ENCODE measurements at regions not wholly inside any gene's neighbourhood (a gene's known extent, or its start where the extent isn't known, plus 50 kb on each side); places are given as distances from the start of the nearest gene placed in this dataset.
"Not testable (repeated sequence)": the region's sequence is repeated elsewhere in the genome, so short reads cannot be mapped to it uniquely, and the experiment has no call there.

DNA sequence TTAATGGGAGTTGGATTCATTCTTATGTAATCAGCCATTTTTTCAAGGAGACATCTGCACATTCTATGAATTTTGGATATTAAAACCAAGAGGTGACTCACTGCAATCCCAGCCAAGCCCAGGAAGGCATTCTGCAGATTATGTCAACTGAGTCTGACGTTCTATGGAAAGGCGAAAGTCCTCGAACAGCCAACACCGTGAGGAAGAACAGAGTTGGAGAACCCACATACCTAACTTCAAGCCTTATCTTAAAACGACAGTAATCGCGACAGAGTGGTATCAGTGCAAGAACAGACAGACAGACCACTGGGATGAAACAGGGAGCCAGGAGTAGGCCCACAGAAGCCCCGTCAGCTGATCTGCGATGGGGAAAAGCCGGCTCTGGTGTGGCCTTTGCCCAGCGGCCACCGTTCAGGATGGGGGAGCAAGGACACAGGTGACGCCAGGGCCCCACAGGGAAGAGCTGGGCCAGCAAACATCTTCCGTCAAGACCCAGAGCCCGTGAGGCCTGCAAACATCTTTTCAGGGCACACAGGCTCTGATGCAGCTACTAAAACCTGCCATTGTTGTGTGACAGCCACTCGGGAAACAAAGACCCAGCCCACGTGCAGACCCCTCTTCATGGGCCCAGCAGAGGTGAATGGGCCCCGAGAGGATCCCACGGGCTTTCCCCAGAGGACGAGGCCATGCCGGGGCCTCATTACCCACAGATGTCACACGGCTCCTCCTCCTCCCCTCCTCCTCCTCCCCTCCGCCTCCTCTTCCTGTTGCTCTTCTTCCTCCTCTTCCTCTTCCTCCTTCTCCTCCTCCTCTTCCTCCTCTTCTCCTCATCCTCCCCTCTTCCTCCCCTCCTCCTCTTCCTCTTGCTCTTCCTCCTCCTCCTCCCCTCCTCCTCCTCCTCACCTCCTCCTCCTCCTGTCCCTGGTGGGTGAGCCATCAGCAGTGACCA lies 277.6 kb downstream of the ADGRD1 start:
- TF ChIP-seq, protein P1, sequence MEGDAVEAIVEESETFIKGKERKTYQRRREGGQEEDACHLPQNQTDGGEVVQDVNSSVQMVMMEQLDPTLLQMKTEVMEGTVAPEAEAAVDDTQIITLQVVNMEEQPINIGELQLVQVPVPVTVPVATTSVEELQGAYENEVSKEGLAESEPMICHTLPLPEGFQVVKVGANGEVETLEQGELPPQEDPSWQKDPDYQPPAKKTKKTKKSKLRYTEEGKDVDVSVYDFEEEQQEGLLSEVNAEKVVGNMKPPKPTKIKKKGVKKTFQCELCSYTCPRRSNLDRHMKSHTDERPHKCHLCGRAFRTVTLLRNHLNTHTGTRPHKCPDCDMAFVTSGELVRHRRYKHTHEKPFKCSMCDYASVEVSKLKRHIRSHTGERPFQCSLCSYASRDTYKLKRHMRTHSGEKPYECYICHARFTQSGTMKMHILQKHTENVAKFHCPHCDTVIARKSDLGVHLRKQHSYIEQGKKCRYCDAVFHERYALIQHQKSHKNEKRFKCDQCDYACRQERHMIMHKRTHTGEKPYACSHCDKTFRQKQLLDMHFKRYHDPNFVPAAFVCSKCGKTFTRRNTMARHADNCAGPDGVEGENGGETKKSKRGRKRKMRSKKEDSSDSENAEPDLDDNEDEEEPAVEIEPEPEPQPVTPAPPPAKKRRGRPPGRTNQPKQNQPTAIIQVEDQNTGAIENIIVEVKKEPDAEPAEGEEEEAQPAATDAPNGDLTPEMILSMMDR (IDR thresholded peaks at IDR 0.05; ENCODE audit: insufficient read depth, low read depth, low read length), result no peak

DNA sequence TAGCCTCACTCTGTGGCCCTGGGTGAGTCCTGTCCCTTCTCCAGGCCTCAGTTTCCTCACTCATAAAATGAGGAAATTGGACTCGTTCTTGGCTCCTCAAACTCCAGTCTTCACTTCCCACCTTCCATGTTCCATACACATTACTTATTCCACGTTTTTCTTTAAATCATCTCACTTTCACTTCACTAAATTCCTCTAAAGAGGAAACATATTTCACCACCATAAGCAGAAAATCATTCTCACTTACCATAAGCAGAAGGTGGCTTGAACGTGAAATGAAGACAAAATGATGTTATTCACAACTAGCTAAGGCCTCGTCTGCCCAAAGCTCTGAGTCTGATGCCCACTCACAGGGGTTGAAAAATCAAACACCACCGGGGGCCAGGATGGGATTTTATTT lies 278.3 kb downstream of the ADGRD1 start:
- TF ChIP-seq, protein P1 (IDR thresholded peaks at IDR 0.05; ENCODE audit: insufficient read depth, low read depth, low read length), result no peak
- ChIA-PET CTCF (interaction anchor here (0.6 kb wide), 1 partner anchor 78 kb away, joined by 3 read pairs; no protein-coding TSS in a partner anchor), POLR2A (no interaction called here)
- Histone ChIP-seq H3K4me3 (ENCODE audit: low read depth, low read length) (no peak overlapping the region), H3K27me3 (ENCODE audit: control insufficient read depth, insufficient read depth, low read length) (no peaks in the 10 kb centered on the region), H3K36me3 (ENCODE audit: control insufficient read depth, insufficient read depth, low read length) (no peaks in the 10 kb centered on the region)
- no peak for DNase-seq (ENCODE audit: low read depth)

More for the DNA sequence above, 277.6 kb downstream of the ADGRD1 start:
- ChIA-PET CTCF (interaction anchor here (0.6 kb wide), 1 partner anchor 79 kb away, joined by 3 read pairs; no protein-coding TSS in a partner anchor), POLR2A (no interaction called here)
- no peaks in the 10 kb centered on the region for H3K36me3 ChIP-seq (ENCODE audit: control insufficient read depth, insufficient read depth, low read length)
- no peak for DNase-seq (ENCODE audit: low read depth)
- no peak overlapping the region for H3K4me3 ChIP-seq (ENCODE audit: low read depth, low read length)
- no peaks in the 10 kb centered on the region for H3K27me3 ChIP-seq (ENCODE audit: control insufficient read depth, insufficient read depth, low read length)

DNA sequence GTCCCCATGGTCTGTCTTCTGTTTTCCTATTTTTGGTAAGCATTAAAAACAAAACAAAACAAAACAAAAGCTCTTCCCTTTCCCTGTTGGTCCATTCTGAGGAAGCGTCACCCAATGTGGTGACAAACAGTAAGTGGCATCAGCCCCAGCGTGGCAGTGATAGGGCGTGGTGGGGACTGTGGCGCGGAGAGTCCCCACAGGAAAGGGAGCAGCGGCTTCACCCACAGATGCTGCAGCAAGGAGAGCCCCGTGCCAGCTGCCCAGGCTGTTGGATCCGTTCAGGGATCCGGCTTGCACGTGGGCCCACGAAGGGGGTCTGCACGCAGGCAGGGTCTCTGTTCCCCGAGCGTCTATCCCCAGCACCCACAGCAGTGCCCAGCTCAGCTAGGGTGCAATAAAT lies 279.2 kb downstream of the ADGRD1 start:
- H3K4me3 ChIP-seq (ENCODE audit: low read depth, low read length); H3K27me3 ChIP-seq (ENCODE audit: control insufficient read depth, insufficient read depth, low read length); DNase-seq (ENCODE audit: low read depth); POLR2A ChIA-PET; H3K36me3 ChIP-seq (ENCODE audit: control insufficient read depth, insufficient read depth, low read length); CTCF ChIA-PET: not testable (repeated sequence)

DNA sequence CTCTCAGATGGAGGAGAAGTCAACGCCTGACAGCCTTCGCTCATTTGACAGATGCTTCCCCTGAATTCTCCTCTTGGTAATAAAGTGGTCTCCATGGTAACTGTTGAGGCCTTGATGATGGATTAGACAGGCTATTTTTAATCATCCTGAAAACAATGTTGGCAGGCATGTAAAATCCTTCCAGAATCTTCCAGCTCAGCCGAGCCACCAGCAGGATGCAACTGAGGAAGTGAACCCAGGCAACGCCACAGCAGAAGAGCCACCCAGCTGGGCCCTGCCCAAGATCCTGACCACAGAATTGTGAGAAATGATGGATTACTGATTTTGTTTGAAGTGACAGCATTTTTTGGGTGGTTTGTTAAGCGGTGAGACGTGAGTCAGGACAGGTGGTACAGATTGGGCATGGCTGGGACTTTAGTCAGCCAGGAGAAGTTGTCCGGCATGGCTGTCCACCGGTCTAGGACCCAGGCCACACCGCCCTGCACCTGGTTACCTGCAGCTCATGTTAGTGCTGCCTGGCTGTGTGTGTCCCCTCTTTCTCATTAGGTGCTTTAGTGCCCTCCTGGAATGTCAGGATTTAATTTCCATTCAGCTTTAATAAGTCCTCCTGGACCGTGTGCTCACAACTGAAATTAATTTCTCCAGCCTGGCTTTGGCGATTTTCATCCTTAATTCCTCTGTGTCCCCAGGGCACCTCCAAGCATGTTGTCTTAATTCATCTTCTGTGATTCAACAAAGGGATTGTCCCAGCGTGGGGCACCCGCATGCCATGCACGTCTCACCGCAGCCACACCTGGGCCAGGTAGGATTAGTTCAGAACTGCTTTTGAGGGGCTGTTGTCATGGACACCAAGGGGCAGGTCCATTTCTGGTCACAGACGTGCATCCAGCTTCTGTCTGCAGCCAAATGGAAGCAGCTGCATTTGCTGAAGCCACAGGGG lies 280.4 kb downstream of the ADGRD1 start:
- DNase-seq (ENCODE audit: low read depth); H3K4me3 ChIP-seq (ENCODE audit: low read depth, low read length); H3K36me3 ChIP-seq (ENCODE audit: control insufficient read depth, insufficient read depth, low read length); POLR2A ChIA-PET; CTCF ChIA-PET; H3K27me3 ChIP-seq (ENCODE audit: control insufficient read depth, insufficient read depth, low read length): not testable (repeated sequence)

DNA sequence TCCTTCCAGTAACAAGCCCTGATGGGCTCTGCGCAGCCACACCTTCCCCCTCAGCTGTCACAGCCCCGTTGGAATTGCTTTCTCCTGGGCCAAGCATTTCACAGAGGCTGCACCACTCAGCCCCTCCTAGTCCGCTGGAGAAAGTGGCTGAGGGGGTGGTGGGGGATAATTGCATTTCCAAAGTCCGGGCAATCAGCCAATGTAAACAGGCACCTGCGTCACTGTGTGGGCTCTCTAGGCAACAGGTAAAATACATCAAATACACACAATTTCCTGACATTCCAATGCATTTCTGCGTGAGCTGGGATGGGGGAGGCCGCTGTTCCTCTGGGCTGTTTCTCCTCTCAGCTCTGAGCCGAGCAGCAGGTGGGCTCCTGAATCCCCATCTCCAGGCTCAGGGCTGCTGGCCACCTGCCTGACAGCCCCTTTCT lies 281.1 kb downstream of the ADGRD1 start:
- POLR2A ChIA-PET, result not testable (repeated sequence)

DNA sequence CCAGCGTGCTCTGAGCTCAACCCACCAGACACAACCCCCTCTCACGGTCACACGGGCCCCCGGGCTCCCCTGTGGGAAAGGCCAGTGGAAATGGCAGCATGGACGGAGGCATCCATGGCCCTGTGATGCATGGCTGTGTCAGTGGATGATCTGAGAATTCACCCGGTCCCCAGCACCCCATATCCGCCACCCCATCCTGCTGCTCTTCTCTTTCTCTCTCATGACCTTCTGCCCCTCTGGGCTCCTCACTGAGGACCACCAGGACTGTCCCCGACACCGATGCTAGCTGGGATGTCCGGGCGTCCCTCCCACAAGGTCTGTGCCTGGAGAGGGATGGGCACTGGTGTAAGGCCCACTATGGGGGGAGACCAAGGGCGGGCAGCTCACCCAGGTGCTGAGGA lies 282.2 kb downstream of the ADGRD1 start:
- Histone ChIP-seq H3K36me3 (ENCODE audit: control insufficient read depth, insufficient read depth, low read length) (no peaks in the 10 kb centered on the region), H3K27me3 (ENCODE audit: control insufficient read depth, insufficient read depth, low read length) (no peaks in the 10 kb centered on the region), H3K4me3 (ENCODE audit: low read depth, low read length) (no peak overlapping the region)
- POLR2A ChIA-PET, result no interaction called here
- CTCF ChIA-PET, result no interaction called here
- no peak for DNase-seq (ENCODE audit: low read depth)
- TF ChIP-seq, protein P1 (IDR thresholded peaks at IDR 0.05; ENCODE audit: insufficient read depth, low read depth, low read length), result no peak

More for the DNA sequence above, 281.1 kb downstream of the ADGRD1 start:
- CTCF ChIA-PET; H3K4me3 ChIP-seq (ENCODE audit: low read depth, low read length); DNase-seq (ENCODE audit: low read depth); H3K27me3 ChIP-seq (ENCODE audit: control insufficient read depth, insufficient read depth, low read length); H3K36me3 ChIP-seq (ENCODE audit: control insufficient read depth, insufficient read depth, low read length): not testable (repeated sequence)
